Tibial nerve (tissue), 4 donors: ENCODE measurements at regions not wholly inside any gene's neighbourhood (a gene's known extent, or its start where the extent isn't known, plus 50 kb on each side); places are given as distances from the start of the nearest gene placed in this dataset.

Source experiments
- DNase-seq, 2 donors: peaks; one replicate each; pipeline ENCODE4 v3.0.0-alpha.2; 2019; ENCODE audit warnings: low spot score in 2 of 2
- H3K27ac ChIP-seq, 4 donors: fragments of 200-600 bp; sonication (generic) in 3 of 4; one replicate each; pipeline ENCODE4 v1.5.1; 2017 to 2019; ENCODE audit warnings: mild to moderate bottlenecking in 1 of 4
- H3K27me3 ChIP-seq, 2 donors: fragments of 200-600 bp; sonication (generic) in 1 of 2; one replicate each; pipeline versions ENCODE4 v1.5.1 to v1.6.0; 2017 to 2019
- H3K36me3 ChIP-seq, 3 donors: fragments of 200-600 bp; sonication (generic); one replicate each; pipeline ENCODE4 v1.5.1; 2018 to 2019
- H3K4me1 ChIP-seq, 4 donors: fragments of 200-600 bp; sonication (generic) in 3 of 4; one replicate each; pipeline ENCODE4 v1.5.1; 2017 to 2019
- H3K4me3 ChIP-seq, 4 donors: fragments of 200-600 bp; sonication (generic) in 3 of 4; one replicate each; pipeline ENCODE4 v1.5.1; 2017 to 2019; ENCODE audit warnings: mild to moderate bottlenecking in 1 of 4, moderate library complexity in 1 of 4
- H3K9me3 ChIP-seq, 4 donors: fragments of 200-600 bp; sonication (generic) in 3 of 4; one replicate each; pipeline ENCODE4 v1.5.1; 2017 to 2019
- CTCF ChIP-seq, 5 experiments: fragments of 200-600 bp in 3 of 5; fragments of 450-650 bp in 2 of 5; sonication (generic) in 3 of 5; IDR thresholded peaks; one replicate each; pipeline ENCODE4 v1.5.1; 2016 to 2019; ENCODE audit warnings: antibody characterized with exemption in 5 of 5, mild to moderate bottlenecking in 3 of 5, moderate library complexity in 2 of 5
- EP300 ChIP-seq, 2 donors: sonication (generic); formaldehyde crosslinking; IDR thresholded peaks; one replicate each; pipeline ENCODE4 v1.6.1; 2017; ENCODE audit warnings: antibody characterized with exemption in 2 of 2, mild to moderate bottlenecking in 1 of 2
- POLR2A ChIP-seq, 2 donors: fragments of 450-650 bp; IDR thresholded peaks; one replicate each; pipeline ENCODE4 v1.6.1; 2017; ENCODE audit warnings: antibody characterized with exemption in 2 of 2, mild to moderate bottlenecking in 2 of 2, moderate library complexity in 2 of 2
- WGBS, 2 donors: methylation state at CpG; one replicate each; pipeline ENCODE4 v1.1.5; 2018; 5-methylcytosine and 5-hydroxymethylcytosine counted together

GRCh38 chr5:120738568-120738967, 274.5 kb downstream of the PRR16 start:
- Histone ChIP-seq H3K27me3 (no peaks in the 10 kb centered on the region), H3K4me1 (no peaks in the 10 kb centered on the region), H3K36me3 (no peaks in the 10 kb centered on the region), H3K27ac (no peak overlapping the region), H3K9me3 (no peaks in the 10 kb centered on the region), H3K4me3 (no peak overlapping the region)
- DNase-seq = no peak
- 90 to 92% methylated on average over 2 of the region's 2 CpGs for WGBS, 2 donors
- TF ChIP-seq POLR2A (IDR thresholded peaks at IDR 0.05) = no peak
- TF ChIP-seq EP300 (IDR thresholded peaks at IDR 0.05) = no peak
- no peak for TF ChIP-seq CTCF (IDR thresholded peaks at IDR 0.05)

- H3K4me1 ChIP-seq = no peaks in the 10 kb centered on the region
- H3K4me3 ChIP-seq = no peak overlapping the region
- H3K9me3 ChIP-seq = no peaks in the 10 kb centered on the region
- H3K27me3 ChIP-seq = no peaks in the 10 kb centered on the region
- no peaks in the 10 kb centered on the region for H3K36me3 ChIP-seq
- no peak for TF ChIP-seq CTCF (IDR thresholded peaks at IDR 0.05)
- TF ChIP-seq POLR2A (IDR thresholded peaks at IDR 0.05) = no peak
- TF ChIP-seq EP300 (IDR thresholded peaks at IDR 0.05) = no peak
- H3K27ac ChIP-seq = no peak overlapping the region
- DNase-seq = no peak
Observed at GRCh38 chr5:120740989-120741388, 276.9 kb downstream of the PRR16 start.

GRCh38 chr5:120748474-120748873, 284.4 kb downstream of the PRR16 start:
- no peak for DNase-seq

GRCh38 chr5:120749737-120750136, 285.6 kb downstream of the PRR16 start:
- Histone ChIP-seq H3K4me3 (no peak overlapping the region), H3K27ac (no peak overlapping the region), H3K36me3 (no peaks in the 10 kb centered on the region), H3K27me3 (no peaks in the 10 kb centered on the region), H3K4me1 (no peaks in the 10 kb centered on the region), H3K9me3 (no peaks in the 10 kb centered on the region)
- 49 to 51% methylated on average over 3 of the region's 3 CpGs for WGBS, 2 donors
- DNase-seq = no peak
- TF ChIP-seq CTCF (IDR thresholded peaks at IDR 0.05) (no peak), POLR2A (IDR thresholded peaks at IDR 0.05) (no peak), EP300 (IDR thresholded peaks at IDR 0.05) (no peak)

More at GRCh38 chr5:120748474-120748873, 284.4 kb downstream of the PRR16 start:
- no peaks in the 10 kb centered on the region for H3K27me3 ChIP-seq
- H3K9me3 ChIP-seq = no peaks in the 10 kb centered on the region
- H3K4me3 ChIP-seq = no peak overlapping the region
- TF ChIP-seq CTCF (IDR thresholded peaks at IDR 0.05) (no peak), EP300 (IDR thresholded peaks at IDR 0.05) (no peak), POLR2A (IDR thresholded peaks at IDR 0.05) (no peak)
- H3K27ac ChIP-seq = no peak overlapping the region
- no peaks in the 10 kb centered on the region for H3K36me3 ChIP-seq
- no peaks in the 10 kb centered on the region for H3K4me1 ChIP-seq
- 86 to 87% methylated on average over 2 of the region's 2 CpGs for WGBS, 2 donors

GRCh38 chr5:120759587-120759986, 295.5 kb downstream of the PRR16 start:
- TF ChIP-seq CTCF (IDR thresholded peaks at IDR 0.05) = no peak
- no peak for TF ChIP-seq EP300 (IDR thresholded peaks at IDR 0.05)
- TF ChIP-seq POLR2A (IDR thresholded peaks at IDR 0.05) = no peak
- Histone ChIP-seq H3K27me3 (no peaks in the 10 kb centered on the region), H3K27ac (no peak overlapping the region), H3K36me3 (no peaks in the 10 kb centered on the region), H3K4me1 (no peaks in the 10 kb centered on the region), H3K4me3 (no peak overlapping the region), H3K9me3 (peaks cover 0 to 20% (median 0%) of the 10 kb centered on the region in 4 donors)
- no peak for DNase-seq
